ENCODE measurements at regions not wholly inside any gene's neighbourhood (a gene's known extent, or its start where the extent isn't known, plus 50 kb on each side); places are given as distances from the start of the nearest gene placed in this dataset.

DNA sequence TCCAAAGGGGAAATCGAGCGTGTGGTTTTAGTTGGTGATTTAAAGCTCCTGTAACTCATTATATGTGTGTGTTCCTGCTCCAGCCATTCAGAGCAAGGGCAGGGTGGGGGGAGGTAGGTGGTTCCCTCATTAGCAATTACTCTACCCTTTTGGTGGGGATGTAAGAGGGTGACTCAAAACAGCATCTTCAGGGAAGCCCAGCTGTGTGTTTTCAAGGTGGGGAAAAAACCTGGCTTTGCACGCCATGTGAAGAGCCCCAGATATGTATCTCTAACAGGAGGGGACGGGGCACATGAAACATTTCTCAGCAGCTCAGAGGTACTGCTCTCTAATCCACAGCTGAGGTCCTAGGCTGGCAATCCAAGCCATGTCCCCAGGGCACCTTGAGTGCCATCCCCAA, 241.3 kb upstream of the ZFHX3 start:
- no peak for DNase-seq
- Histone ChIP-seq H3K36me3 (no peaks in the 10 kb centered on the region), H3K27me3 (no peaks in the 10 kb centered on the region), H3K4me1 (no peaks in the 10 kb centered on the region), H3K4me3 (no peak overlapping the region), H3K27ac (no peak overlapping the region), H3K9me3 (no peaks in the 10 kb centered on the region)
- WGBS, 2 donors: 67 to 81% methylated on average over 4 of the region's 4 CpGs
- ATAC-seq (ENCODE audit: low FRiP score in 2 of 2): no peak
- TF ChIP-seq POLR2A (IDR thresholded peaks at IDR 0.05): no peak
- no peak for TF ChIP-seq EP300 (IDR thresholded peaks at IDR 0.05)
- TF ChIP-seq, protein P1, sequence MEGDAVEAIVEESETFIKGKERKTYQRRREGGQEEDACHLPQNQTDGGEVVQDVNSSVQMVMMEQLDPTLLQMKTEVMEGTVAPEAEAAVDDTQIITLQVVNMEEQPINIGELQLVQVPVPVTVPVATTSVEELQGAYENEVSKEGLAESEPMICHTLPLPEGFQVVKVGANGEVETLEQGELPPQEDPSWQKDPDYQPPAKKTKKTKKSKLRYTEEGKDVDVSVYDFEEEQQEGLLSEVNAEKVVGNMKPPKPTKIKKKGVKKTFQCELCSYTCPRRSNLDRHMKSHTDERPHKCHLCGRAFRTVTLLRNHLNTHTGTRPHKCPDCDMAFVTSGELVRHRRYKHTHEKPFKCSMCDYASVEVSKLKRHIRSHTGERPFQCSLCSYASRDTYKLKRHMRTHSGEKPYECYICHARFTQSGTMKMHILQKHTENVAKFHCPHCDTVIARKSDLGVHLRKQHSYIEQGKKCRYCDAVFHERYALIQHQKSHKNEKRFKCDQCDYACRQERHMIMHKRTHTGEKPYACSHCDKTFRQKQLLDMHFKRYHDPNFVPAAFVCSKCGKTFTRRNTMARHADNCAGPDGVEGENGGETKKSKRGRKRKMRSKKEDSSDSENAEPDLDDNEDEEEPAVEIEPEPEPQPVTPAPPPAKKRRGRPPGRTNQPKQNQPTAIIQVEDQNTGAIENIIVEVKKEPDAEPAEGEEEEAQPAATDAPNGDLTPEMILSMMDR (IDR thresholded peaks at IDR 0.05): no peak
- no peak for TF ChIP-seq POLR2AphosphoS5 (IDR thresholded peaks at IDR 0.05)

DNA sequence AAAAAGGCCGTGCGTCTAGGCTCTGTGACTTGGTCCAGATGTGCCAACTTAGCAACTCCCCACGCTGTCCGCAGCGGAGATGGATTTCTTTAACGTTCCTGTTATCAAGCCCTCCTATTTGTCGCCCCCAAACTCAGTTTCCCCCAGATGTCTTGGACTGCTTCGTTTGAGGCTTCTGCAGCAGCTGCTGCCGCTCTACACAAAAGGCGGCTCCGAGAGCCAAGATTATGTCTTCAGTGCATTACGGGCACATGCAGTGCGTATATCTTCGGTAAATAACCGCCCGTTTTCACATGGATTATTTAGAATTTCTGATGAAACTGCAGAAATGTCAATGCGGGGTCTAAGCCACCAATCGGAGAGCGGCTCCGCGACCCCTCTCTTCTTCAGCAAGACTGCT, 240.6 kb upstream of the ZFHX3 start:
- 85 to 86% methylated on average over 21 of the region's 21 CpGs for WGBS, 2 donors
- Histone ChIP-seq H3K4me3 (no peak overlapping the region), H3K27ac (no peak overlapping the region), H3K4me1 (no peaks in the 10 kb centered on the region), H3K27me3 (no peaks in the 10 kb centered on the region), H3K9me3 (no peaks in the 10 kb centered on the region), H3K36me3 (no peaks in the 10 kb centered on the region)
- TF ChIP-seq POLR2A (IDR thresholded peaks at IDR 0.05): no peak
- no peak for TF ChIP-seq POLR2AphosphoS5 (IDR thresholded peaks at IDR 0.05)
- no peak for TF ChIP-seq EP300 (IDR thresholded peaks at IDR 0.05)
- TF ChIP-seq, protein P1 (IDR thresholded peaks at IDR 0.05): no peak
- no peak for DNase-seq
- ATAC-seq (ENCODE audit: low FRiP score in 2 of 2): no peak

DNA sequence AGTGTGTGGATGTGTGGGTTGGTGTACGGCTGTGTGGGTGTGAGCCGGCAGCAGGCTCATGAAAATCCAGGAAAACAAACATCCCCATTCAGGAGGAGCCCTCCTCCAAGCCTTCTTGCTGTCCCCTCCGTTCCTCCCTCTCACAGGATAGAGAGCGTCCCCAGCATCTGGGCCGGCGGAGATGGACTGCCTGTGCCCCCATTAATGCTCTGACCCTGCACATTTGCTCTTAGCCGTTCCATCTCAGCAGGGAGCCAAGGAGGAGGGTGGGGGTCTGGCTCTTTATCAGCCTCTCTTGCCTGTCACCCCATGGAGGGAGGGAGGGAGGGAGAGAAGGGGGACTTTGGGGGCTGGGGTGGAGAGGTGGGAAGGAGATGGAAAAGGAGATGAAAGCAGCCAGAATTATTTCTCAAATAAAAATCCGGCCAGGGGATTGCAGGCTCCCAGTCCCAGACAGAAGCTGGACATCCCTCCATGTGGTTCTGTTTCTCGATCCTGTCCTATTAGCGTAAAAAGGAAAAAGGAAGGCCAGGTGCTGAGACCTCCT, 240.0 kb upstream of the ZFHX3 start:
- no peak for TF ChIP-seq EP300 (IDR thresholded peaks at IDR 0.05)
- TF ChIP-seq POLR2AphosphoS5 (IDR thresholded peaks at IDR 0.05): no peak
- TF ChIP-seq, protein P1 (IDR thresholded peaks at IDR 0.05): no peak
- no peak for TF ChIP-seq POLR2A (IDR thresholded peaks at IDR 0.05)
- DNase-seq (no peak), ATAC-seq (ENCODE audit: low FRiP score in 2 of 2) (no peak)
- Histone ChIP-seq H3K9me3 (no peaks in the 10 kb centered on the region), H3K27me3 (no peaks in the 10 kb centered on the region), H3K4me3 (no peak overlapping the region), H3K4me1 (no peaks in the 10 kb centered on the region), H3K36me3 (no peaks in the 10 kb centered on the region), H3K27ac (no peak overlapping the region)
- 59 to 60% methylated on average over 9 to 10 of the region's 10 CpGs for WGBS, 2 donors

DNA sequence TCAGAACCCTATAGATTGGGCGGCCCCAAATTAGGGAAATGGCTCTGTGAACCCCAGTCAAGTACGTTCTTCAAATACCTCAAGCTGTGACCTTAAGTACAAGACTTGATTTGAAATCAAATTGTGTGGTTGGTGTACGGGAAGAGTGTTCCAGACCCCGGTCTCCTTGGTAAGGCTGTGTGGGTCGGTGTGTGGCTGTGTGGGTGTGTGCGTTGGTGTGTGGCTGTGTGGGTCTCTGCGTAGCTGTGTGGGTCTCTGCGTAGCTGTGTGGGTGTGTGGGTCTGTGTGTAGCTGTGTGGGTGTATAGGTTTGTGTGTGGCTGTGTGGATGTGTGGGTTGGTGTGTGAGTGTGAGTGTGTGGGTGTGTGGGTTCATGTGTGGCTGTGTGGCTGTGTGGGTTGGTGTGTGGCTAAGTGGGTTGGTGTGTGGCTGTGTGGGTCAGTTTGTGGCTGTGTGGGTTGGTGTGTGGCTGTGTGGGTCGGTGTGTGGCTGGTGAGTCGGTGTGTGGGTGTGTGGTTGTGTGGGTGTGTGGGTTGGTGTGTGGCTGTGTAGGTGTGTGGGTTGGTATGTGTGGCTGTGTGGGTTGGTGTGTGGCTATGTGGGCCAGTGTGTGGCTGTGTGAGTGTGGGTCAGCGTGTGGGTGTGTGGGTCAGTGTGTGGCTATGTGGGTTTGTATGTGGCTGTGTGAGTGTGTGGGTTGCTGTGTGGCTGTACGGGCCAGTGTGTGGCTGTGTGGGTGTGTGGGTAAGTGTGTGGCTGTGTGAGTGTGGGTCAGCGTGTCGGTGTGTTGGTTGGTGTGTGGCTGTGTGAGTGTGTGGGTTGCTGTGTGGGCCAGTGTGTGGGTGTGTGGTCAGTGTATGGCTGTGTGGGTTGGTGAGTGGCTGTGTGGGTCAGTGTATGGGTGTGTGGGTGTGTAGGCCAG, 238.7 kb upstream of the ZFHX3 start:
- ATAC-seq (ENCODE audit: low FRiP score in 2 of 2) (no peak), DNase-seq (peak in 1 of 2 donors; percentile 28)
- WGBS, 2 donors: 78 to 86% methylated on average over 14 of the region's 14 CpGs
- TF ChIP-seq POLR2A (IDR thresholded peaks at IDR 0.05) (no peak), EP300 (IDR thresholded peaks at IDR 0.05) (no peak), POLR2AphosphoS5 (IDR thresholded peaks at IDR 0.05) (no peak)
- TF ChIP-seq, protein P1 (IDR thresholded peaks at IDR 0.05): no peak
- no peak overlapping the region for H3K4me3 ChIP-seq
- H3K9me3 ChIP-seq: no peaks in the 10 kb centered on the region
- H3K27me3 ChIP-seq: no peaks in the 10 kb centered on the region
- H3K27ac ChIP-seq: no peak overlapping the region
- no peaks in the 10 kb centered on the region for H3K4me1 ChIP-seq
- H3K36me3 ChIP-seq: no peaks in the 10 kb centered on the region

Measured in upper lobe of left lung (tissue), 6 donors.